H1 (cell line): ENCODE measurements at regions not wholly inside any gene's neighbourhood (a gene's known extent, or its start where the extent isn't known, plus 50 kb on each side); places are given as distances from the start of the nearest gene placed in this dataset.

ENCODE experiments used
- ASH2L ChIP-seq: fragments of 200-600, 300-600 bp; sonication (generic); IDR thresholded peaks from one replicate; pipeline ENCODE4 v1.7.1; 2017; ENCODE audit warnings: low read length
- CREB1 ChIP-seq: IDR thresholded peaks from 2 replicates; pipeline ENCODE4 v1.6.1; 2012; ENCODE audit warnings: inconsistent platforms
- EGR1 ChIP-seq: IDR thresholded peaks from 2 replicates; pipeline ENCODE4 v1.6.1; 2011; ENCODE audit warnings: low read depth, low read length, borderline replicate concordance
- EZH2 ChIP-seq: fragments of 200-600 bp; sonication (generic); IDR thresholded peaks from 2 replicates; pipeline ENCODE4 v1.7.1; 2012; ENCODE audit warnings: low read depth, mild to moderate bottlenecking, moderate library complexity, low read length, inconsistent platforms; ENCODE audit not compliant: severe bottlenecking
- POLR2A ChIP-seq, 2 experiments: IDR thresholded peaks; 1 replicate in 1 of 2; 2 replicates in 1 of 2; pipeline ENCODE4 v1.6.1; 2011; ENCODE audit warnings: low read depth in 2 of 2, low read length in 2 of 2, mild to moderate bottlenecking in 2 of 2; ENCODE audit errors: control extremely low read depth in 1 of 2
- RFX5 ChIP-seq: IDR thresholded peaks from 2 replicates; pipeline ENCODE4 v1.6.1; 2011; ENCODE audit warnings: low read depth, low read length, improper control_type of control experiment, borderline replicate concordance
- TF ChIP-seq, protein P1 (sequence below), 3 experiments: IDR thresholded peaks; 1 replicate in 2 of 3; 2 replicates in 1 of 3; pipeline versions ENCODE4 v1.5.1 to v1.6.1; 2011; ENCODE audit warnings: low read length in 3 of 3, mild to moderate bottlenecking in 3 of 3, inconsistent platforms in 2 of 3, low read depth in 1 of 3, moderate library complexity in 1 of 3; ENCODE audit not compliant: insufficient read depth in 1 of 3; ENCODE audit errors: control extremely low read depth in 1 of 3

DNA sequence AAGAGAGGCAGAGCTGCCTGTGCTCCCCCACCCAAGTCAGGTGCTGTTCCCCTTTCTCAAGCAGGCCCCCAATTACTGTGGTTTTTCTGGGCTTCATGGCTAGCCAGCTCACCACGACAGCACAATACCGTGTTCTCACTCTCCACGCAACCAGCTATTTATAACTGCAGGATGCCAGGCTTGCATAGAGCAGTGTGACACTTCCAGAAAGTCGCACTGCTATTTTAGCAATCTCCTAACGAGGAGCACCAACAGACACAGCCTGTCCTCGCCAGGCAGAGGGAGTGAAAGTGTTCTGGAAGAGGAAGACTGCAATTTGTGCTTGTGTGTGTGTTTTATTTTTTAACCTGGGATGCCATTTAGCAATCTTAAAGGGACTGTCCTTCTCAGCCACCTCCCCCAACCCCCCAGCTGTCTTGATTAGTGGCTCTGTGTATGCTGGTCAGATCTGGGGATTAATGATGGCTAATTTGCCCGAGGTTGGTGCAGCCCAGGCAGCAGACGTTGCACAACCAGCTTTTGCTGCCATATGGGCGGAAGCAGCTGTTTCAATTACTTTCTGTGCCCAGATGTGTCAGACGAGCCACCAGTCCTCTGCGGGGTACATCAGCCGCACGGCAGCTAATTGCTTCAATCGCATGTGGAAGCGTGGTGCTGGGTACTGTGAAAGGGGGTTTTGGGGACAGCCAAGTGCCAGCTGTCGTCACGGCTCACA lies 268.0 kb upstream of the ARRDC4 start:
- TF ChIP-seq RFX5: no peak
- TF ChIP-seq POLR2A (IDR thresholded peaks at IDR 0.05; ENCODE audit: control extremely low read depth in 1 of 2, low read depth in 2 of 2, low read length in 2 of 2): no peak
- TF ChIP-seq, protein P1, sequence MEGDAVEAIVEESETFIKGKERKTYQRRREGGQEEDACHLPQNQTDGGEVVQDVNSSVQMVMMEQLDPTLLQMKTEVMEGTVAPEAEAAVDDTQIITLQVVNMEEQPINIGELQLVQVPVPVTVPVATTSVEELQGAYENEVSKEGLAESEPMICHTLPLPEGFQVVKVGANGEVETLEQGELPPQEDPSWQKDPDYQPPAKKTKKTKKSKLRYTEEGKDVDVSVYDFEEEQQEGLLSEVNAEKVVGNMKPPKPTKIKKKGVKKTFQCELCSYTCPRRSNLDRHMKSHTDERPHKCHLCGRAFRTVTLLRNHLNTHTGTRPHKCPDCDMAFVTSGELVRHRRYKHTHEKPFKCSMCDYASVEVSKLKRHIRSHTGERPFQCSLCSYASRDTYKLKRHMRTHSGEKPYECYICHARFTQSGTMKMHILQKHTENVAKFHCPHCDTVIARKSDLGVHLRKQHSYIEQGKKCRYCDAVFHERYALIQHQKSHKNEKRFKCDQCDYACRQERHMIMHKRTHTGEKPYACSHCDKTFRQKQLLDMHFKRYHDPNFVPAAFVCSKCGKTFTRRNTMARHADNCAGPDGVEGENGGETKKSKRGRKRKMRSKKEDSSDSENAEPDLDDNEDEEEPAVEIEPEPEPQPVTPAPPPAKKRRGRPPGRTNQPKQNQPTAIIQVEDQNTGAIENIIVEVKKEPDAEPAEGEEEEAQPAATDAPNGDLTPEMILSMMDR (IDR thresholded peaks at IDR 0.05; ENCODE audit: control extremely low read depth in 1 of 3, insufficient read depth in 1 of 3, low read depth in 1 of 3, low read length in 3 of 3): no peak
- TF ChIP-seq EZH2: no peak
- no peak for TF ChIP-seq CREB1
- TF ChIP-seq EGR1: no peak
- no peak for TF ChIP-seq ASH2L
